Fibroblast of lung (primary cell): ENCODE measurements at regions not wholly inside any gene's neighbourhood (a gene's known extent, or its start where the extent isn't known, plus 50 kb on each side); places are given as distances from the start of the nearest gene placed in this dataset.
"Not testable (repeated sequence)": the region's sequence is repeated elsewhere in the genome, so short reads cannot be mapped to it uniquely, and the experiment has no call there.

Source experiments
- DNase-seq, 2 donors: peaks; one replicate each; pipeline versions ENCODE4 v3.0.0 to v3.0.0-alpha.2; 2010; ENCODE audit warnings: low read depth in 2 of 2
- H2AFZ ChIP-seq: 2 replicates; pipeline ENCODE4 v1.5.1; 2012; ENCODE audit warnings: low read length, control low read depth, inconsistent platforms
- H3K27ac ChIP-seq: 2 replicates; pipeline ENCODE4 v1.5.1; 2011; ENCODE audit warnings: low read length, control low read depth; ENCODE audit not compliant: insufficient read depth
- H3K27me3 ChIP-seq: 2 replicates; pipeline ENCODE4 v1.5.1; 2011; ENCODE audit warnings: mild to moderate bottlenecking, low read length; ENCODE audit not compliant: control insufficient read depth, insufficient read depth
- H3K36me3 ChIP-seq: 2 replicates; pipeline ENCODE4 v1.5.1; 2011; ENCODE audit warnings: low read length; ENCODE audit not compliant: control insufficient read depth, insufficient read depth
- H3K4me1 ChIP-seq: 2 replicates; pipeline ENCODE4 v1.5.1; 2011; ENCODE audit warnings: low read length; ENCODE audit not compliant: control insufficient read depth, insufficient read depth; ENCODE audit errors: extremely low read depth
- H3K4me2 ChIP-seq: 2 replicates; pipeline ENCODE4 v1.5.1; 2011; ENCODE audit warnings: low read length, control low read depth; ENCODE audit not compliant: insufficient read depth; ENCODE audit errors: extremely low read depth
- H3K4me3 ChIP-seq, 4 experiments: fragments of 200-600 bp in 1 of 4; sonication (generic) in 1 of 4; replicated peaks in 1 of 4; 2 replicates each; pipeline ENCODE4 v1.5.1; 2011 to 2016; ENCODE audit warnings: low read length in 4 of 4, low read depth in 3 of 4, mild to moderate bottlenecking in 3 of 4, control low read depth in 2 of 4, inconsistent platforms in 1 of 4, mixed read lengths in 1 of 4; ENCODE audit not compliant: insufficient read depth in 1 of 4; ENCODE audit errors: control extremely low read depth in 1 of 4
- H3K79me2 ChIP-seq: 2 replicates; pipeline ENCODE4 v1.5.1; 2012; ENCODE audit warnings: mild to moderate bottlenecking, low read length, inconsistent platforms; ENCODE audit not compliant: control insufficient read depth, insufficient read depth
- H3K9ac ChIP-seq: 2 replicates; pipeline ENCODE4 v1.5.1; 2011; ENCODE audit warnings: mild to moderate bottlenecking, low read length, control low read depth; ENCODE audit not compliant: insufficient read depth
- H3K9me3 ChIP-seq: 2 replicates; pipeline ENCODE4 v1.5.1; 2012; ENCODE audit warnings: low read depth, low read length; ENCODE audit not compliant: control insufficient read depth, insufficient read depth
- H4K20me1 ChIP-seq: 2 replicates; pipeline ENCODE4 v1.5.1; 2011; ENCODE audit warnings: low read length; ENCODE audit not compliant: control insufficient read depth, insufficient read depth; ENCODE audit errors: extremely low read depth
- EZH2 ChIP-seq: IDR thresholded peaks from 2 replicates; pipeline ENCODE4 v1.5.1; 2012; ENCODE audit warnings: low read length, control low read depth, mild to moderate bottlenecking; ENCODE audit errors: missing control alignments
- TF ChIP-seq, protein P1 (sequence below), 2 donors: IDR thresholded peaks in 1 of 2; conservative IDR thresholded peaks in 1 of 2; 1 replicate in 1 of 2; 2 replicates in 1 of 2; pipeline ENCODE4 v1.5.1; 2011 to 2012; ENCODE audit warnings: low read length in 2 of 2, control low read depth in 1 of 2, inconsistent platforms in 1 of 2, low read depth in 1 of 2, mild to moderate bottlenecking in 1 of 2

GRCh38 chr13:44730851-44731250 is 154.7 kb upstream of the TSC22D1 start:
- Histone ChIP-seq H3K27ac (no peak overlapping the region), H3K4me3 (no peak overlapping the region), H3K36me3 (no peaks in the 10 kb centered on the region), H2AFZ (no peak overlapping the region), H3K27me3 (no peaks in the 10 kb centered on the region), H3K9me3 (no peaks in the 10 kb centered on the region), H4K20me1 (no peaks in the 10 kb centered on the region), H3K4me1 (peaks cover 6% of the 10 kb centered on the region), H3K79me2 (no peaks in the 10 kb centered on the region), H3K9ac (no peak overlapping the region), H3K4me2 (no peak overlapping the region)
- no peak for DNase-seq
- TF ChIP-seq, protein P1, sequence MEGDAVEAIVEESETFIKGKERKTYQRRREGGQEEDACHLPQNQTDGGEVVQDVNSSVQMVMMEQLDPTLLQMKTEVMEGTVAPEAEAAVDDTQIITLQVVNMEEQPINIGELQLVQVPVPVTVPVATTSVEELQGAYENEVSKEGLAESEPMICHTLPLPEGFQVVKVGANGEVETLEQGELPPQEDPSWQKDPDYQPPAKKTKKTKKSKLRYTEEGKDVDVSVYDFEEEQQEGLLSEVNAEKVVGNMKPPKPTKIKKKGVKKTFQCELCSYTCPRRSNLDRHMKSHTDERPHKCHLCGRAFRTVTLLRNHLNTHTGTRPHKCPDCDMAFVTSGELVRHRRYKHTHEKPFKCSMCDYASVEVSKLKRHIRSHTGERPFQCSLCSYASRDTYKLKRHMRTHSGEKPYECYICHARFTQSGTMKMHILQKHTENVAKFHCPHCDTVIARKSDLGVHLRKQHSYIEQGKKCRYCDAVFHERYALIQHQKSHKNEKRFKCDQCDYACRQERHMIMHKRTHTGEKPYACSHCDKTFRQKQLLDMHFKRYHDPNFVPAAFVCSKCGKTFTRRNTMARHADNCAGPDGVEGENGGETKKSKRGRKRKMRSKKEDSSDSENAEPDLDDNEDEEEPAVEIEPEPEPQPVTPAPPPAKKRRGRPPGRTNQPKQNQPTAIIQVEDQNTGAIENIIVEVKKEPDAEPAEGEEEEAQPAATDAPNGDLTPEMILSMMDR (conservative IDR thresholded peaks at IDR 0.05 in 1 of 2, IDR thresholded peaks at IDR 0.05 in 1 of 2; ENCODE audit: low read depth in 1 of 2, low read length in 2 of 2) = no peak
- no peak for TF ChIP-seq EZH2

GRCh38 chr13:44730099-44730498 is 154.0 kb upstream of the TSC22D1 start:
- H3K4me2 ChIP-seq = no peak overlapping the region
- no peaks in the 10 kb centered on the region for H3K79me2 ChIP-seq
- H4K20me1 ChIP-seq = no peaks in the 10 kb centered on the region
- no peak for DNase-seq
- no peak overlapping the region for H3K9ac ChIP-seq
- no peak overlapping the region for H3K4me3 ChIP-seq
- TF ChIP-seq, protein P1 (conservative IDR thresholded peaks at IDR 0.05 in 1 of 2, IDR thresholded peaks at IDR 0.05 in 1 of 2; ENCODE audit: low read depth in 1 of 2, low read length in 2 of 2) = no peak
- no peak for TF ChIP-seq EZH2
- H3K27ac ChIP-seq = no peak overlapping the region
- no peaks in the 10 kb centered on the region for H3K9me3 ChIP-seq
- no peaks in the 10 kb centered on the region for H3K36me3 ChIP-seq
- H2AFZ ChIP-seq = no peak overlapping the region
- H3K4me1 ChIP-seq = peaks cover 6% of the 10 kb centered on the region
- H3K27me3 ChIP-seq = no peaks in the 10 kb centered on the region

GRCh38 chr13:44727591-44727990 is 151.5 kb upstream of the TSC22D1 start:
- not testable (repeated sequence) for H3K4me1 ChIP-seq, H3K4me2 ChIP-seq, H4K20me1 ChIP-seq, H3K36me3 ChIP-seq, H3K4me3 ChIP-seq, H3K27ac ChIP-seq, H2AFZ ChIP-seq, H3K27me3 ChIP-seq, H3K9me3 ChIP-seq, DNase-seq, H3K79me2 ChIP-seq, H3K9ac ChIP-seq
